ENCODE measurements at regions not wholly inside any gene's neighbourhood (a gene's known extent, or its start where the extent isn't known, plus 50 kb on each side); places are given as distances from the start of the nearest gene placed in this dataset.

DNA sequence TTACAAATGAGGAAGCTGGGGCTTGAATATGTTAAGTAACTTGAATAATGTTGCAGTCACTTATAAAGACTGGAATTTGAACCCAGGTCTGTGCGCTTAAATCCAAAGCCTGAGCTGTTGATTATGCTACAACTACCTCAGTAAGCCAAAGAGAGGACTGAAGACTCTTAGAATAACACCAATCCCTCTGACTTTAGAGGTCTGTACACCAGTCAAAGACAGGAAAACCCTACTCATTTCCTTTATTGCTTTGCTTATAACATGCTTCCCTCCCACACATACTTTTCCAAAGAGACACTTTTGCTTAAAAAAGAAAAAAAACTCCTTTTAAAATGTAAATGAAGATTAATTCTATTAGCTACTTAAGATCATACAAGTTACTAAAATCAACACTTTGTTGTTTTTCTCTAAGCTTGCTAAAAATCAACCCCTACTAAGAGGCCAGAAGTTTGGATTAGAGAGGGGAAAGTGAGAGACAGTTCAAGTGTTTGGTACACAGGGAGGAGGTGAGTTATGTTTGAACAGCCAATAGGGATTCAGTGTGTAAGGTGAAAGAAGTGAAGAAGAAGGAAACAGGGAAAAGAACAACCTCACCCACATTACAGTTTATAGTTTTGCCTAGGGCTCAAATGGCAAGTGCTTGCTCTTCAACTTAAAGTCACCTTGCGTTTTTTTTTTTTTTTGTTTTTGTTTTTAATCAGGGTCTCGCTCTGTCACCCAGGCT, 74.8 kb downstream of the MDH2 start:
- Histone ChIP-seq H3K9me3 (ENCODE audit: control insufficient read depth, low read depth, low read length) (no peaks in the 10 kb centered on the region), H2BK20ac (ENCODE audit: low read depth, low read length, poor library complexity, severe bottlenecking) (no peak overlapping the region), H3K4me2 (ENCODE audit: insufficient read depth, insufficient read length, low read length) (no peak overlapping the region), H2BK15ac (ENCODE audit: low read depth, low read length) (no peak overlapping the region), H3K4ac (ENCODE audit: low read depth, low read length) (no peak overlapping the region), H2BK5ac (ENCODE audit: insufficient read length, low read length) (no peak overlapping the region), H3K79me2 (ENCODE audit: insufficient read depth, low read length) (no peaks in the 10 kb centered on the region), H4K20me1 (ENCODE audit: control insufficient read depth, insufficient read depth, insufficient read length) (no peaks in the 10 kb centered on the region), H3K23ac (ENCODE audit: insufficient read length, low read depth, low read length) (no peak overlapping the region), H3K14ac (ENCODE audit: insufficient read depth, low read length) (no peak overlapping the region), H3K23me2 (ENCODE audit: insufficient read length, low read depth, low read length, poor library complexity, severe bottlenecking) (no peaks in the 10 kb centered on the region), H3T11ph (ENCODE audit: low read length) (no peak overlapping the region), H3K27ac (ENCODE audit: insufficient read length, low read depth, low read length) (no peak overlapping the region), H3K9ac (ENCODE audit: extremely low read depth, insufficient read length, low read length) (no peak overlapping the region), H4K5ac (ENCODE audit: insufficient read length, low read depth, low read length) (no peak overlapping the region), H3K56ac (ENCODE audit: insufficient read length, low read depth, low read length) (no peak overlapping the region), H3K79me1 (ENCODE audit: insufficient read depth, low read depth, low read length, poor library complexity, severe bottlenecking) (no peaks in the 10 kb centered on the region), H2BK120ac (ENCODE audit: low read depth, low read length, poor library complexity, severe bottlenecking) (no peak overlapping the region), H4K91ac (ENCODE audit: insufficient read length, low read depth, low read length) (no peak overlapping the region), H2AK5ac (ENCODE audit: insufficient read length, low read length) (no peak overlapping the region), H4K8ac (replicated peaks; ENCODE audit: insufficient read length, low read depth, low read length) (no peak overlapping the region), H2AFZ (ENCODE audit: low read length) (no peak overlapping the region), H3K27me3 (ENCODE audit: insufficient read depth, low read length) (no peaks in the 10 kb centered on the region), H2BK12ac (ENCODE audit: insufficient read length, low read depth, low read length) (no peak overlapping the region), H3K4me1 (ENCODE audit: insufficient read depth, low read length) (no peaks in the 10 kb centered on the region), H3K18ac (ENCODE audit: insufficient read length, low read depth, low read length) (no peak overlapping the region)
- H3K27ac Mint-ChIP-seq: 0 out of 7 replicates have a peak overlapping the region, but pooled peaks of 1 of the 3 experiments have one; percentile 24
- DNase-seq: no peak
- no peaks in the 10 kb centered on the region for H3K36me3 Mint-ChIP-seq (ENCODE audit: insufficient read depth in 1 of 3, low read depth in 3 of 3)
- TF ChIP-seq, protein P1, sequence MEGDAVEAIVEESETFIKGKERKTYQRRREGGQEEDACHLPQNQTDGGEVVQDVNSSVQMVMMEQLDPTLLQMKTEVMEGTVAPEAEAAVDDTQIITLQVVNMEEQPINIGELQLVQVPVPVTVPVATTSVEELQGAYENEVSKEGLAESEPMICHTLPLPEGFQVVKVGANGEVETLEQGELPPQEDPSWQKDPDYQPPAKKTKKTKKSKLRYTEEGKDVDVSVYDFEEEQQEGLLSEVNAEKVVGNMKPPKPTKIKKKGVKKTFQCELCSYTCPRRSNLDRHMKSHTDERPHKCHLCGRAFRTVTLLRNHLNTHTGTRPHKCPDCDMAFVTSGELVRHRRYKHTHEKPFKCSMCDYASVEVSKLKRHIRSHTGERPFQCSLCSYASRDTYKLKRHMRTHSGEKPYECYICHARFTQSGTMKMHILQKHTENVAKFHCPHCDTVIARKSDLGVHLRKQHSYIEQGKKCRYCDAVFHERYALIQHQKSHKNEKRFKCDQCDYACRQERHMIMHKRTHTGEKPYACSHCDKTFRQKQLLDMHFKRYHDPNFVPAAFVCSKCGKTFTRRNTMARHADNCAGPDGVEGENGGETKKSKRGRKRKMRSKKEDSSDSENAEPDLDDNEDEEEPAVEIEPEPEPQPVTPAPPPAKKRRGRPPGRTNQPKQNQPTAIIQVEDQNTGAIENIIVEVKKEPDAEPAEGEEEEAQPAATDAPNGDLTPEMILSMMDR (conservative IDR thresholded peaks at IDR 0.05): no peak
- no peaks in the 10 kb centered on the region for H3K27me3 Mint-ChIP-seq (ENCODE audit: low read depth)
- H3K9me3 Mint-ChIP-seq: no peaks in the 10 kb centered on the region
- no peak overlapping the region for H3K4me3 Mint-ChIP-seq
- WGBS (ENCODE audit: extremely low coverage, insufficient read length, low lambda C conversion rate): no CpG with 5 or more reads among the region's 3 CpGs
- H3K4me1 Mint-ChIP-seq: peaks cover 10 to 28% of the 10 kb centered on the region in 2 experiments
